Ovary (tissue), 7 donors: ENCODE measurements at regions not wholly inside any gene's neighbourhood (a gene's known extent, or its start where the extent isn't known, plus 50 kb on each side); places are given as distances from the start of the nearest gene placed in this dataset.

Source experiments
- DNase-seq, 5 donors: peaks; one replicate each; pipeline ENCODE4 v3.0.0-alpha.2; 2019 to 2020
- H3K27ac ChIP-seq, 2 donors: fragments of 200-600 bp; one replicate each; pipeline versions ENCODE4 v1.5.1 to v1.8.0; 2019 to 2022
- H3K27me3 ChIP-seq: fragments of 200-600 bp; one replicate; pipeline ENCODE4 v1.8.0; 2022
- H3K36me3 ChIP-seq: fragments of 200-600 bp; sonication (generic); one replicate; pipeline ENCODE4 v1.5.1; 2019
- H3K4me1 ChIP-seq: one replicate; pipeline ENCODE4 v1.8.1; 2013; ENCODE audit warnings: mild to moderate bottlenecking, moderate library complexity; ENCODE audit not compliant: insufficient read depth
- H3K4me3 ChIP-seq: fragments of 200-600 bp; sonication (generic); one replicate; pipeline ENCODE4 v1.5.1; 2017
- H3K9me3 ChIP-seq, 2 donors: fragments of 200-600 bp in 1 of 2; sonication (generic) in 1 of 2; one replicate each; pipeline versions ENCODE4 v1.5.1 to v1.8.1; 2013 to 2019; ENCODE audit warnings: mild to moderate bottlenecking in 1 of 2, moderate library complexity in 1 of 2
- EP300 ChIP-seq: sonication (generic); formaldehyde crosslinking; IDR thresholded peaks from one replicate; pipeline ENCODE4 v1.6.1; 2017; ENCODE audit warnings: antibody characterized with exemption
- POLR2A ChIP-seq: fragments of 450-650 bp; IDR thresholded peaks from one replicate; pipeline ENCODE4 v1.6.1; 2017; ENCODE audit warnings: antibody characterized with exemption, mild to moderate bottlenecking, moderate library complexity
- WGBS, 3 donors: extraction: QIAGEN DNeasy Blood & Tissue Kit in 1 of 3; methylation state at CpG; one replicate each; pipeline versions ENCODE4 v1.1.5 to v1.1.7; 2013 to 2017; 5-methylcytosine and 5-hydroxymethylcytosine counted together
- intact Hi-C, 4 donors: fragments of 100-400 bp; cut with DNase I; formaldehyde crosslinking; loops; one replicate each; pipeline versions ENCODE4 v1.11.0 to v1.15.1; 2022 to 2023
- TF ChIP-seq, protein P1 (sequence below), 3 donors: fragments of 450-650 bp in 2 of 3; fragments of 200-600 bp in 1 of 3; IDR thresholded peaks; one replicate each; pipeline versions ENCODE4 v1.5.1 to v1.8.0; 2016 to 2022; ENCODE audit warnings: antibody characterized with exemption in 3 of 3, mild to moderate bottlenecking in 1 of 3
- donor health status: DM: no; HTN: no; CAD: no; lungs with moderate emphysema.
- donor health status: DM: no; HTN: no; CAD: no.
- donor health status: Bipolar disorder and iron deficiency.
- donor health status: DM: no; HTN: no; CAD: no.
- donor health status: DM: yes; HTN: yes; CAD: no.

DNA sequence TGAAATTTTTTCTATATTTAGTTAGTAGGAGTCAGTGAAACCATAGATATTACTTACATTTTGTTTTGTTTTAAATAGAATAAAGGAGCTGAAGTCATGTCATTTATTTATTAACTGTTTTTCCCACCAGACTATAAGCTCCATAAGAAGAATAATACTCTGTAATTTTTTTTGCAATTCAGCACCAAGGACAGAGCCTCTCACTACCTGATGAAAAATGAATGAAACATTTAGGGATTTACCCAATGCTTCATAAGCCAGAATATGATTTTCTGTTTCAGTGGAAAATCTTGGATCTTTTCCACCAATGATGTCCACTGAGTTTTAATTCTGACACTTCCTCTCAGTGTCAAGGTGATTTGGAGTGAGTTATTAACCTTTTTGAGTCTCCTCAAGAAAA is 624.9 kb upstream of the GRAMD2B start:
- Histone ChIP-seq H3K27me3 (no peaks in the 10 kb centered on the region), H3K9me3 (no peaks in the 10 kb centered on the region), H3K4me3 (no peak overlapping the region), H3K36me3 (no peaks in the 10 kb centered on the region), H3K4me1 (no peaks in the 10 kb centered on the region), H3K27ac (no peak overlapping the region)
- no peak for TF ChIP-seq POLR2A
- TF ChIP-seq, protein P1, sequence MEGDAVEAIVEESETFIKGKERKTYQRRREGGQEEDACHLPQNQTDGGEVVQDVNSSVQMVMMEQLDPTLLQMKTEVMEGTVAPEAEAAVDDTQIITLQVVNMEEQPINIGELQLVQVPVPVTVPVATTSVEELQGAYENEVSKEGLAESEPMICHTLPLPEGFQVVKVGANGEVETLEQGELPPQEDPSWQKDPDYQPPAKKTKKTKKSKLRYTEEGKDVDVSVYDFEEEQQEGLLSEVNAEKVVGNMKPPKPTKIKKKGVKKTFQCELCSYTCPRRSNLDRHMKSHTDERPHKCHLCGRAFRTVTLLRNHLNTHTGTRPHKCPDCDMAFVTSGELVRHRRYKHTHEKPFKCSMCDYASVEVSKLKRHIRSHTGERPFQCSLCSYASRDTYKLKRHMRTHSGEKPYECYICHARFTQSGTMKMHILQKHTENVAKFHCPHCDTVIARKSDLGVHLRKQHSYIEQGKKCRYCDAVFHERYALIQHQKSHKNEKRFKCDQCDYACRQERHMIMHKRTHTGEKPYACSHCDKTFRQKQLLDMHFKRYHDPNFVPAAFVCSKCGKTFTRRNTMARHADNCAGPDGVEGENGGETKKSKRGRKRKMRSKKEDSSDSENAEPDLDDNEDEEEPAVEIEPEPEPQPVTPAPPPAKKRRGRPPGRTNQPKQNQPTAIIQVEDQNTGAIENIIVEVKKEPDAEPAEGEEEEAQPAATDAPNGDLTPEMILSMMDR (IDR thresholded peaks at IDR 0.05), result no peak
- TF ChIP-seq EP300, result no peak
- intact Hi-C loops, result no loop called here
- no peak for DNase-seq

DNA sequence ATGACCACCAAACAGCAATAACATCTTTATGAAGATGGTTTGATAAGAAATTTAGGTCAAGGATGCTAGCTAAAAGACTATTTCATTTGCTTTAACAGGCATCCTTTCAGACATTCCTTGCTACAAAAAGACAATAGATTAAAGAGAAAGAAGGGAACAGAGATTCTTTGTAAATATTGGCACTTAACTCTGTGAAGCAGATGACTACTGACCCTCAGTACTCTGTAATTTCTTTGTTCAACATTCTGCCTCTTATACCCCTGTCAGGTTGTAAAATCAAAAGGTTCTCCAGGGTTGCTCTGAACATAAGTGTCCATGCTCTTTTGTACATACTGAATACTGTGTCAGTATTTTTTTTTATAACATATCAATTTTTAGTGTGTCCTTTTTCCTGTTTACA is 610.6 kb upstream of the GRAMD2B start:
- Histone ChIP-seq H3K4me3 (no peak overlapping the region), H3K27me3 (no peaks in the 10 kb centered on the region), H3K9me3 (no peaks in the 10 kb centered on the region), H3K27ac (no peak overlapping the region), H3K36me3 (no peaks in the 10 kb centered on the region), H3K4me1 (no peaks in the 10 kb centered on the region)
- no peak for TF ChIP-seq POLR2A
- TF ChIP-seq, protein P1 (IDR thresholded peaks at IDR 0.05), result no peak
- no peak for TF ChIP-seq EP300
- DNase-seq, result no peak
- intact Hi-C loops, result no loop called here

DNA sequence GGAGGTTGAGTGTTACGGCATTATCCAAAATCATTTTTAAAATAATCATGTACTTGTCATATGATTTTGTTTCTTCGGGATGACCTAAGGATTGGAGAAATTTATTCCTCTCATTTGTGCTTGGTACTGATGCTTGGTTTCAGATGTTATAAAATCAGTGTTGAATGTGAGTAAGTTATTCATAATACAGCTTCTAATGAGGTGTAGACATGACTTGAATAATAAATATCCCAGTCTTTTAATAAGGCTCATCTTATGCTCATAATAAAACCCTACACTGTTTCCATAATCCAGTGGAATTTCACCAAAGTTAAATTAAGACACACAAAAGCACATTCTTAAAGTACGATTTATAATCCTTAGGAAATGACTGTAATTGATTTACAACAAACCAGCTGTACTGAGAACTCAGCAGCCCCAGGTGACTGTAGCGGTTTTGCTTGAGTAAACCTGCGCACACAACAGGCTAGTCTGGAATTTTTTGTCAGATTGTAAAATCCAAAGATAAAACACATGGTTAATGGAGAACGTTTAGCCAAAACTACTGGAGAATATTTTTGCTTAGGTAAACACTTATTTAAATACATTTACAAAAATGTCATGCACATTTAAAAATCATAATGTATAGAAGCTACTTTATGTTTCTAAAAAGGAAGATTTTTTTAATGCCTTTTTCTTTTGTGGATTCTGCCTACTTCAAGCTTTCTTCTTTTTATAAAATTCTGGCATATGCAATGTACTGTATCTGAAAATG is 609.8 kb upstream of the GRAMD2B start:
- WGBS, 3 donors, result 80 to 87% (median 82%) methylated on average over 6 of the region's 6 CpGs
- Histone ChIP-seq H3K36me3 (no peaks in the 10 kb centered on the region), H3K4me3 (no peak overlapping the region), H3K4me1 (no peaks in the 10 kb centered on the region), H3K27me3 (no peaks in the 10 kb centered on the region), H3K27ac (no peak overlapping the region), H3K9me3 (no peaks in the 10 kb centered on the region)
- TF ChIP-seq EP300, result no peak
- no peak for TF ChIP-seq POLR2A
- TF ChIP-seq, protein P1 (IDR thresholded peaks at IDR 0.05), result no peak
- intact Hi-C loops, result no loop called here
- no peak for DNase-seq

DNA sequence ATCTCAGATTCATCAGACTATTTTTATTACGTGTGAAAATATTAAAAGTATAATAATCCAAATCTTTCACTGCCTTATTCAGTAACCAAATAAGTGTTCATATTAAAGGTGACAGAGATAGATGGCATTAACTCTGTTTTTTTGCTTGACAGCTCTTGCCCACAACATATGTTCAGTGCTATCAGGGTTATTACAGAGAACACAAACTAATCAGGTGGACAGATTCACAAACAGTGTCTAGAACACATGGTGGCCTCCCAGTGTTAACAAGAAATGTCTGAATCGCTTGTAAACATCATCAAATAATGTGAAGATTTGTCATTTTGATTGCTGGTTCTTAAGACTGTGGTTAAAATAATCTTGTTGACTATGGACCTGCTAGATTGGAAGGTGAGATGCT is 609.1 kb upstream of the GRAMD2B start:
- WGBS, 3 donors, result 87 to 92% (median 89%) methylated on average over 2 of the region's 2 CpGs
- intact Hi-C loops, result no loop called here
- TF ChIP-seq, protein P1 (IDR thresholded peaks at IDR 0.05), result no peak
- no peak for TF ChIP-seq POLR2A
- Histone ChIP-seq H3K9me3 (no peaks in the 10 kb centered on the region), H3K36me3 (no peaks in the 10 kb centered on the region), H3K4me3 (no peak overlapping the region), H3K27ac (no peak overlapping the region), H3K27me3 (no peaks in the 10 kb centered on the region), H3K4me1 (no peaks in the 10 kb centered on the region)
- DNase-seq, result no peak
